GM12878 (cell line): ENCODE measurements at regions not wholly inside any gene's neighbourhood (a gene's known extent, or its start where the extent isn't known, plus 50 kb on each side); places are given as distances from the start of the nearest gene placed in this dataset.

Experiments used
- ATAC-seq: fragments of 200-7000 bp; cut with Tn5 transposase; 3 replicates; pipeline ENCODE4 v1.9.1; 2020; ENCODE audit warnings: mild to moderate bottlenecking, moderate library complexity
- BruUV-seq: library from RNA; stranded (reverse); fragments of 400-500 nt; replicated peaks from 2 replicates; lab custom pipeline; 2021; lab: Mats Ljungman, UMichigan
- CTCF ChIA-PET: fragments of 300-600 bp; sonication (Branson Sonifier 250); formaldehyde crosslinking; extraction: SDS; loops from one replicate; lab custom pipeline; 2021; ENCODE audit warnings: inconsistent platforms; lab: Yijun Ruan, JAX
- POLR2A ChIA-PET: fragments of 350-600 bp; formaldehyde crosslinking; extraction: SDS; loops from one replicate; lab custom pipeline; 2021; ENCODE audit warnings: inconsistent platforms; lab: Charles Lee
- RAD21 ChIA-PET: fragments of 300-600 bp; sonication (Branson Sonifier 250); formaldehyde crosslinking; loops from one replicate; lab custom pipeline; 2023; ENCODE audit warnings: antibody characterized with exemption; ENCODE audit not compliant: unreplicated experiment; lab: Charles Lee
- SMC1A ChIA-PET: fragments of 300-600 bp; sonication (Branson Sonifier 250); formaldehyde crosslinking; loops from one replicate; lab custom pipeline; 2023; ENCODE audit not compliant: unreplicated experiment, uncharacterized antibody; lab: Charles Lee
- DNase-seq: peaks from one replicate; pipeline ENCODE4 v3.0.0-alpha.2; 2011; ENCODE audit warnings: low read depth, low spot score
- FAIRE-seq: peaks from 3 replicates; lab custom pipeline; 2011; peaks lifted over from hg19 to GRCh38; lab: Jason Lieb, UNC
- H2AFZ ChIP-seq: 2 replicates; pipeline ENCODE4 v1.6.0; 2011; ENCODE audit warnings: low read depth, low read length, control low read depth; ENCODE audit not compliant: control insufficient read depth
- H3K27ac ChIP-seq: 2 replicates; pipeline ENCODE4 v1.5.1; 2011; ENCODE audit warnings: control low read depth; ENCODE audit not compliant: control insufficient read depth, insufficient read depth
- H3K27me3 ChIP-seq, 2 experiments: replicated peaks in 1 of 2; 2 replicates each; pipeline versions ENCODE4 v1.6.0 to v1.6.1; 2011; ENCODE audit warnings: low read length in 1 of 2; ENCODE audit not compliant: control insufficient read depth in 2 of 2, insufficient read depth in 2 of 2
- H3K36me3 ChIP-seq, 2 experiments: 2 replicates each; pipeline ENCODE4 v1.5.1; 2011; ENCODE audit warnings: low read length in 1 of 2; ENCODE audit not compliant: control insufficient read depth in 2 of 2, insufficient read depth in 2 of 2
- H3K4me1 ChIP-seq: 2 replicates; pipeline ENCODE4 v1.6.1; 2011; ENCODE audit warnings: mild to moderate bottlenecking, low read length, moderate library complexity, mixed read lengths; ENCODE audit not compliant: control insufficient read depth, insufficient read depth
- H3K4me2 ChIP-seq: 2 replicates; pipeline ENCODE4 v1.6.0; 2011; ENCODE audit warnings: control low read depth; ENCODE audit not compliant: control insufficient read depth, insufficient read depth
- H3K4me3 ChIP-seq: fragments of 200-600 bp; sonication (generic); 2 replicates; pipeline ENCODE4 v1.5.1; 2016
- H3K79me2 ChIP-seq: 2 replicates; pipeline ENCODE4 v1.6.0; 2011; ENCODE audit warnings: low read length; ENCODE audit not compliant: control insufficient read depth, insufficient read depth
- H3K9ac ChIP-seq: 2 replicates; pipeline ENCODE4 v1.8.0; 2011; ENCODE audit warnings: low read length, control low read depth, mixed read lengths; ENCODE audit not compliant: control insufficient read depth, insufficient read depth
- H3K9me3 ChIP-seq: replicated peaks from 3 replicates; pipeline ENCODE4 v1.5.1; 2011; ENCODE audit warnings: mild to moderate bottlenecking, low read length; ENCODE audit not compliant: control insufficient read depth, insufficient read depth
- H4K20me1 ChIP-seq: 2 replicates; pipeline ENCODE4 v1.6.0; 2011; ENCODE audit not compliant: control insufficient read depth, insufficient read depth
- CBX3 ChIP-seq: fragments of 200-600 bp; sonication (generic); IDR thresholded peaks from 2 replicates; pipeline ENCODE4 v1.6.1; 2016; ENCODE audit warnings: low read depth, borderline replicate concordance
- ETV6 ChIP-seq, 2 experiments: fragments of 450-650 bp in 1 of 2; IDR thresholded peaks in 1 of 2; conservative IDR thresholded peaks in 1 of 2; 2 replicates each; pipeline ENCODE4 v1.6.1; 2014; ENCODE audit warnings: antibody characterized with exemption in 1 of 2, borderline replicate concordance in 1 of 2, low read depth in 1 of 2, mild to moderate bottlenecking in 1 of 2, moderate library complexity in 1 of 2
- HCFC1 ChIP-seq: fragments of 150-350 bp; IDR thresholded peaks from 2 replicates; pipeline ENCODE4 v1.6.1; 2014; ENCODE audit warnings: low read length
- NFYB ChIP-seq: IDR thresholded peaks from 2 replicates; pipeline ENCODE4 v1.6.1; 2011; ENCODE audit warnings: low read depth, mild to moderate bottlenecking, low read length, improper control_type of control experiment, moderate library complexity; ENCODE audit not compliant: insufficient read depth
- NR2F1 ChIP-seq: fragments of 450-650 bp; conservative IDR thresholded peaks from 2 replicates; pipeline ENCODE4 v1.6.1; 2017; ENCODE audit warnings: mild to moderate bottlenecking
- PML ChIP-seq: IDR thresholded peaks from 2 replicates; pipeline ENCODE4 v1.6.1; 2012; ENCODE audit warnings: low read length, inconsistent platforms
- RCOR1 ChIP-seq: conservative IDR thresholded peaks from 2 replicates; pipeline ENCODE4 v1.6.1; 2012; ENCODE audit warnings: low read depth, low read length, improper control_type of control experiment
- SMAD5 ChIP-seq: IDR thresholded peaks from 2 replicates; pipeline ENCODE4 v1.6.1; 2016; ENCODE audit warnings: antibody characterized with exemption, low read depth
- ZBTB33 ChIP-seq: fragments of 450-650 bp; IDR thresholded peaks from 2 replicates; pipeline ENCODE4 v1.6.1; 2017; ENCODE audit warnings: mild to moderate bottlenecking
- WGBS: methylation state at CpG from one replicate; pipeline ENCODE4 v1.1.6; 2016; ENCODE audit warnings: low lambda C conversion rate; ENCODE audit not compliant: insufficient replicate concordance, insufficient coverage; ENCODE audit errors: missing lambda C conversion rate; 5-methylcytosine and 5-hydroxymethylcytosine counted together
- in situ Hi-C: fragments of 300-500 bp; cut with MboI; formaldehyde crosslinking; loops from 9 replicates; pipeline ENCODE4 v1.14.3; 2018; ENCODE audit warnings: mixed read lengths
- intact Hi-C: fragments of 100-400 bp; cut with micrococcal nuclease; formaldehyde crosslinking; loops from one replicate; pipeline ENCODE4 v1.14.2; 2022; ENCODE audit not compliant: unreplicated experiment

- Histone ChIP-seq H3K4me3 (no peak overlapping the region), H3K4me1 (no peaks in the 10 kb centered on the region), H2AFZ (no peak overlapping the region), H3K27me3 (no peaks in the 10 kb centered on the region)
- ChIA-PET CTCF (interaction anchor here (0.7 kb wide), 1 partner anchor 11 kb away, joined by 3 read pairs; no protein-coding TSS in a partner anchor), SMC1A (no interaction called here), RAD21 (no interaction called here), POLR2A (no interaction called here)
- FAIRE-seq = no peak
- no peak for DNase-seq
- no TSS peak for BruUV-seq
- in situ Hi-C loops = no loop called here
- no peak for TF ChIP-seq RCOR1
- TF ChIP-seq ETV6 (conservative IDR thresholded peaks at IDR 0.05 in 1 of 2, IDR thresholded peaks at IDR 0.05 in 1 of 2; ENCODE audit: borderline replicate concordance in 1 of 2, low read depth in 1 of 2) = no peak
- TF ChIP-seq CBX3 = no peak
- no peak for TF ChIP-seq HCFC1
- no peak for TF ChIP-seq ZBTB33
- no peak for TF ChIP-seq NR2F1
- TF ChIP-seq NFYB = no peak
- TF ChIP-seq PML = no peak
- TF ChIP-seq SMAD5 = no peak
- TF ChIP-seq, all 136 proteins: peak for 0
- ATAC-seq = no peak
- 42% methylated on average over 4 of the region's 4 CpGs for WGBS
- H3K9ac ChIP-seq = no peak overlapping the region
- H4K20me1 ChIP-seq = no peaks in the 10 kb centered on the region
- H3K9me3 ChIP-seq = no peaks in the 10 kb centered on the region
- H3K79me2 ChIP-seq = no peaks in the 10 kb centered on the region
- H3K36me3 ChIP-seq = no peaks in the 10 kb centered on the region
- no peak overlapping the region for H3K4me2 ChIP-seq
- H3K27ac ChIP-seq = no peak overlapping the region
- intact Hi-C loops = no loop called here
Observed at GRCh38 chr2:220572385-220572784, 945.0 kb downstream of the SLC4A3 start.
